GM21737 (cell line): ENCODE measurements at regions not wholly inside any gene's neighbourhood (a gene's known extent, or its start where the extent isn't known, plus 50 kb on each side); places are given as distances from the start of the nearest gene placed in this dataset.

Source experiments
- ATAC-seq: cut with Tn5 transposase; IDR thresholded peaks from one replicate; pipeline ENCODE4 v1.9.1; 2021; ENCODE audit warnings: mild to moderate bottlenecking, moderate library complexity; ENCODE audit not compliant: unreplicated experiment

DNA sequence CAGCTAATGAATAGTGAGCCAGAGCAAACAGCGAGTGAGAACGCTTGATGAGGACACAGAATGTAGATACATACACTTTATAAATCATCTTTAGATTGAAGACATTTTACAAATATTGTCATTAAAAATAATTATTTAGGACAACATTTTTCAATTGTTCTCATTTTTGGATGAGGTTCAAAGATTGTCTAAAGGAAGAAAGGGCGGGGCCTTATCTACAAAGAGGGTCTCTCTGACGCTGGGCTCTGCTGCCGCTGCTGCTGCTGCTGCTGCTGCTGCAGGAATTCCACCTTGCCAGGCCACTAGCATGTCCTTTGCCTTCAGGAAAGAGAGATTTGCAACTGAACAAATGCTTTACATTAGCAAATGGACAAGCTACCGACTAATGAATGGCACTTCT lies 220.7 kb upstream of the TMEM161B start:
- ATAC-seq: no peak

DNA sequence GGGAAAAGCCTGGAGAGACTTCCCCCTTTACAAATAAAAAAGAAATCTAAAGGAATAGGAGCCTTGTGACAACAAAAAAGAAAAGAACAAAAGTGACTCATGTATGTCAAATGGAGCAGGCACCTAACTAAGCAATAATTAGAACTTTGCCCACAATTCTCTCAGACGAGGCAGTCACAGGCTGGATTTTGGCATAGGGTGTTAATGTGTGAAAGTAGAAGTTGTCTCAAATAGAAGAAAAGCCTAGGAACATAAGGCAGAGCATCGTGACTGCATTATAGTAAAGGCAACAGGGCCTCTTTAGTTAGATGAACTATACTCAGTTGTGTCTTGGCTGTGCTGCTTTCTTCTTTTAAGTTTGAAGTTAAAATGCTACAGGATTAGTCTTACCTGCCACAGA lies 219.9 kb upstream of the TMEM161B start:
- ATAC-seq: no peak

DNA sequence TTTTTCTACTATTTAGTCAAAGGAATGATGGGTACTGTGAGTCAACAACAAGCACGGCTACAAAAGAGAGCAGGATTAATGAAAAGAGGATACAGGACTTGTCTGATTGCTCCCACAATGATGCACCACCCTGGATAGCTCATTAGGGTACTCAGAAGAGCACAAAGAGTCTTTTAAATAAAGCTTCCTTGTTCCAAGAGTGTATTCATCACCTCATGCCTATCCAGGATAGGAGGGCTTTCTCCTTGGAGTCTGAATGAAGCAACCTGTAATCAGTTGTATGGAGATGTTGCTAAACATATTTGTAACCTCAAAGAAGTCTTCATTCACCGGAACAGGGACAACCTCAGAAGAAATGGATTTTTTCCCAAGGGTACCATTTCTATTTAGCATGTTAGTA lies 219.5 kb upstream of the TMEM161B start:
- ATAC-seq: no peak

- ATAC-seq: no peak
These were observed 218.4 kb upstream of the TMEM161B start for GRCh38 chr5:88487066-88487465.

DNA sequence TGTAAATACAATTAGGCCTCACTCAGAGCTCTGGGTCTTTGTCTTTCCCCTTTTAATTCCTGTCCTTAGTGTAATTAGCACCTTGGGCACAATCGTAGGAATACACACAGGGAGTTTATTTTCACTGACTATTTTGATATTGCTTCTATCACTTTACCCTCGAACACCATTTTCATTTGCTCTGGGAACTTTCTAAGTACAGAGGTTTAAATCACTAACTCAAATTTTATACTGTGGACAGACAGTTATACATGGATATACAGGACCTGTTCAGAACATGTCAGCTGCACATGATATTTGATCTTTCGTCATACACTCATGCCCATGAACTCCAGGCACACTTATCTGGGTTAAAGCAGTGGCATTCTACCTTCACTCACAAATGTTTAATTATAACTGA lies 217.8 kb upstream of the TMEM161B start:
- ATAC-seq: no peak

DNA sequence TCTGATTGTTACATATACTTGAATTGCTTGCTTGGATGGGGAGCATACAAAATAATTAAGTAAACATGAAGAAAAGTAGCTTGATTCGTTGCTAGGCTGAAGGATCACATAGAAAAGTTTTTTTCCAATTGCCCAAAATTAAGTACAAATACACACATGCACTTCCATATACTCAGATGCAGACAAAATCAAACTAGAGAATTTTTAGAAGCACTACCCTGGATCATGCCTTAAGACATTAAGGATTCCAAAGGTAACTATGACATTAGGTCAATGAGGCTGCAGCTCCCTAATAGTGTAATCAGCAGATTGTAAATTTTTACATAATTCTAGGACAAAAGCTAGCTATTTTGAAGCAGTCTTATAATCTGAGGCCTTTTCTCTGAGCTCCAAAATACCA lies 216.9 kb upstream of the TMEM161B start:
- no peak for ATAC-seq

DNA sequence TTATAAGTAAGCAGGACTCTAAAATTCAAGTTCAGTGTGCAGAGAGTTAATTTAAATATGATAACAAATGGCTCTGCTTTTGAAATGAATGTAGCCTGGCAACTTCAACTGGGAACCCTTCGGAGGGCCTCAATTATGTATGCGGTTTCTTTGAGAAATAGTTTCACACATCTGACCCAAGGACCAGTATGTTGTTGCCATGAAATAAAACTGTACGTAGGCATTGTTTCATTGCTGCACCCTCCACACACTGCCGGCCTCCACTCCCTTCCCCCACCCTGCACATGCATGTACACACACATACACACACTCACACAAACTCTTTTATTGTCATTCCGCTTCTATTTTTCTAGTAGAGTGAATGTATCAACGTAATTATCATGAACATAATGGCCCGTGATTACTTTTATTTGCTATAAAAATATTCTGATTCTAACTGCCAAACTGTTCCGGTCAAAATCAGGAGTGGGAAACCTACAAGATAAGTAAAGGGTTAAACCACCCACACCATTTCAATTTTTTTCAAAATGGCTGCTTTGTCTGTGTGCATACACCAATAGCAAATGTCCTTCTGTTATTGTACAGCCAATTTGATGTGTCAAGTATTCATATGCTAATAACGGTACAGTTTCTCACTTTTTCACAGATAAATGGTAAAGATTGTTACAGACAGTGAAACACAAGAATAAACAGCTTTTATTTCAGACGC lies 215.5 kb upstream of the TMEM161B start:
- no peak for ATAC-seq

GRCh38 chr5:88480801-88481499 lies 212.3 kb upstream of the TMEM161B start:
- ATAC-seq: no peak

DNA sequence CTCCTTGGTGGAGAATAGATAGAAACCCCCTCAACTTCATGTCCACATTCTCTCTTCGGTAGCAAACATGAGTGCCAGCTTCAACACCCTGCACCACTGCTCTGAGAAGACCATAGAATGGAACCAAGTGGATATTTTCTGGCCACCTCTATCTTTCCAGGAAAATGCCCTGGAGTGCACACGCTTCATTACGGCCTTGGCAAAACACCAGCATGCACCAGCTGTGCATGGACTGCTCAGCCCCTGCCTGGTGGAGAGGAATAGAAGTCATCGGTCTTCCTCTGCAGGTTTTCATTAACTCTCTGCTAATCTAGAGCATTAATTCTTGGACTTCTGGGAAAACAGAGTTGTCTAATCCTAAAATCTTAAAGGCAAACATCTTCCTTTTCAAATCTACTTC lies 211.6 kb upstream of the TMEM161B start:
- ATAC-seq: no peak

DNA sequence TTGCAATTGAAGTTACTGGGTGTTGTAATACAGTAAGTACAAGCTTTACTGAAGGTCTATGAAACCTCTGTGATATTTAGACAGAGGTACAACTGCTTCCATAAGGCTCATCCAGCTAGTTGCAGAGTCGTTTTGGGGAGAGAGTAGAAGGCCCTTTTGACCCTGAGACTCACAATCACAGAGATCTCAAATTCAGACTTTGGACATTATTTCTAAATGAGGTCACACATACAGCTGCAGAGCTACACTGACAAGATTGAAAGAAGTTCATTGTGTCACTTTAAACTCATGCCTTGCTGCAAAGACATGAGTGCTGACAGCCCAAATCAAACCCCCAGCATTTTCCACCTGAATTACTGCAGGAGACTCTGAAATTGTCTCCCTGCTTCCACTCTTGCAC lies 205.9 kb upstream of the TMEM161B start:
- no peak for ATAC-seq

GRCh38 chr5:88470745-88471144 lies 202.1 kb upstream of the TMEM161B start:
- no peak for ATAC-seq

- no peak for ATAC-seq
These were observed 191.3 kb upstream of the TMEM161B start for GRCh38 chr5:88459971-88460370.

- no peak for ATAC-seq
These were observed 184.2 kb upstream of the TMEM161B start for GRCh38 chr5:88452820-88453219.

- no peak for ATAC-seq
These were observed 181.6 kb upstream of the TMEM161B start for GRCh38 chr5:88450239-88450638.

- ATAC-seq: no peak
These were observed 169.4 kb upstream of the TMEM161B start for GRCh38 chr5:88438006-88438405.

GRCh38 chr5:88436290-88436689 lies 167.6 kb upstream of the TMEM161B start:
- no peak for ATAC-seq

GRCh38 chr5:88428633-88429032 lies 160.0 kb upstream of the TMEM161B start:
- ATAC-seq: no peak

- ATAC-seq: no peak
These were observed 157.8 kb upstream of the TMEM161B start for GRCh38 chr5:88426441-88426840.

- no peak for ATAC-seq
These were observed 156.5 kb upstream of the TMEM161B start for GRCh38 chr5:88425124-88425523.

DNA sequence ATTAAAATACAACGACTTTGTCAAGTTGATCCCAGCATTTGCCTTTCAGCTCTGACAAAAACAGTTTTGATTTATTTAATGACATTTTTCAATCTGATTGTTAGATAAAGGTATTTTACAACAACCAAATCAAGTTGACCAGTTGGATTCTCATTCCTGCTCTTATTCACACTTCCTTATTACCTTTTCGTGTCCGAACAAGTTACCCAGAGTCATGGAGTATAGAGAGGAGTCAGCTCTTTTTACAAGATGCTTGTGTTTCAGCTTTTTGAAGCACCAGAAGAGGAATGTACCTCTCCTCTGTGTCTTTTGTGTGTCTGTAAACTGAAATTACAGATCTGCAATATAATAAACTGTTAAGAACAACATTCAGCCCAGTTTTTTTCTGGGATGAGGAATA lies 151.3 kb upstream of the TMEM161B start:
- no peak for ATAC-seq

- no peak for ATAC-seq
These were observed 138.7 kb upstream of the TMEM161B start for GRCh38 chr5:88407341-88407740.

GRCh38 chr5:88405783-88406182 lies 137.1 kb upstream of the TMEM161B start:
- ATAC-seq: no peak

- no peak for ATAC-seq
These were observed 135.8 kb upstream of the TMEM161B start for GRCh38 chr5:88404405-88404804.
